ENCODE measurements at regions not wholly inside any gene's neighbourhood (a gene's known extent, or its start where the extent isn't known, plus 50 kb on each side); places are given as distances from the start of the nearest gene placed in this dataset.

DNA sequence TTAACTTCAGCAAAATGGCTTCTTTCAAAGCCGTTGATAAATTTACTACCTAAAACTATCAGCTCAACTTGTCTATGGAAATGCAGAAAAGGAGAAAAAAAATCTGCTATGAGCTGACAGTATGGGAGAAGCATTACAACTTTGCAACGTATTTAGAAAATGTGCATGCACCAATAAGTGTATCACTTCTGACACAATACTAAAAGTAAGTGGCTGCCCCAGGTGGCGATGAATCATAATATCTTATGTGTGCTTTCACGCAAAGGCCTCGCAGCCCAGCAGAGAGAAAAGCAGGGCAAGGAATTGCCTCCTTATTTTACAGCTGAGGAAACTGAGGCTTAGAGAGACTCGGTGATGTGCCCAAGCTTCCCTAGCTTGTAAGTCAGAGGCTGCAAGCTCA is 101.8 kb downstream of the SALL1 start:
- Mint-ChIP-seq H3K27ac (ENCODE audit: unreplicated experiment) (no peak overlapping the region), H3K4me3 (ENCODE audit: unreplicated experiment) (no peak overlapping the region), H3K4me1 (ENCODE audit: unreplicated experiment) (no peaks in the 10 kb centered on the region), H3K36me3 (ENCODE audit: unreplicated experiment) (no peaks in the 10 kb centered on the region), H3K27me3 (ENCODE audit: unreplicated experiment) (no peaks in the 10 kb centered on the region), H3K9me3 (ENCODE audit: unreplicated experiment) (peaks cover 12% of the 10 kb centered on the region)
- no peak for DNase-seq (ENCODE audit: extremely low spot score, unreplicated experiment)
- TF ChIP-seq CTCF (IDR thresholded peaks at IDR 0.05): no peak

DNA sequence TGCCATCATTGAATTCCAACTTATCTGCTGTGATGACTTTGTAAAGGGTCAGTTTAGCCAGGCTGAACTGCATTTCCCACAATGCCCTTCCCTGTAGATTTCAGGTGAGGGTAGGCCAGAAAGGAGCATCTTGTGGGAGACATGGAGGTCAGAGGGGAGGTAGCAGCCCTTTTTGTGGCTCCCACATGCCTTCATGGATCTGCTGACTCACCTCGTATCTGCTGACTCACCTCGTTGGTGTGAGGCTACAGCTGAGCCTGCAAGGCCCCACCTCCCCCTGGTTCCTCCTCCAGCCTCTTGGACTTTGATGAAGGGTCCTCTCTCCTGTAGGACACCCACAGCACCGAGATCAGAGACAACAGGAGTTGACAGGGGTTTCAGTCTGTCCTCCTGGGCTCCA is 102.5 kb downstream of the SALL1 start:
- TF ChIP-seq CTCF (IDR thresholded peaks at IDR 0.05): no peak
- H3K27ac Mint-ChIP-seq (ENCODE audit: unreplicated experiment): no peak overlapping the region
- no peak overlapping the region for H3K4me3 Mint-ChIP-seq (ENCODE audit: unreplicated experiment)
- H3K36me3 Mint-ChIP-seq (ENCODE audit: unreplicated experiment): no peaks in the 10 kb centered on the region
- no peaks in the 10 kb centered on the region for H3K4me1 Mint-ChIP-seq (ENCODE audit: unreplicated experiment)
- peaks cover 12% of the 10 kb centered on the region for H3K9me3 Mint-ChIP-seq (ENCODE audit: unreplicated experiment)
- DNase-seq (ENCODE audit: extremely low spot score, unreplicated experiment): no peak
- H3K27me3 Mint-ChIP-seq (ENCODE audit: unreplicated experiment): no peaks in the 10 kb centered on the region

GRCh38 chr16:51045794-51046193 is 105.3 kb downstream of the SALL1 start:
- no peak for TF ChIP-seq CTCF (IDR thresholded peaks at IDR 0.05)
- Mint-ChIP-seq H3K27ac (ENCODE audit: unreplicated experiment) (no peak overlapping the region), H3K27me3 (ENCODE audit: unreplicated experiment) (no peaks in the 10 kb centered on the region), H3K4me1 (ENCODE audit: unreplicated experiment) (no peaks in the 10 kb centered on the region), H3K36me3 (ENCODE audit: unreplicated experiment) (no peaks in the 10 kb centered on the region), H3K9me3 (ENCODE audit: unreplicated experiment) (peaks cover 12% of the 10 kb centered on the region), H3K4me3 (ENCODE audit: unreplicated experiment) (no peak overlapping the region)
- no peak for DNase-seq (ENCODE audit: extremely low spot score, unreplicated experiment)

- H3K9me3 Mint-ChIP-seq (ENCODE audit: unreplicated experiment): peaks cover 12% of the 10 kb centered on the region
- no peak for TF ChIP-seq CTCF (IDR thresholded peaks at IDR 0.05)
- H3K4me1 Mint-ChIP-seq (ENCODE audit: unreplicated experiment): no peaks in the 10 kb centered on the region
- DNase-seq (ENCODE audit: extremely low spot score, unreplicated experiment): no peak
- no peak overlapping the region for H3K27ac Mint-ChIP-seq (ENCODE audit: unreplicated experiment)
- H3K36me3 Mint-ChIP-seq (ENCODE audit: unreplicated experiment): no peaks in the 10 kb centered on the region
- no peaks in the 10 kb centered on the region for H3K27me3 Mint-ChIP-seq (ENCODE audit: unreplicated experiment)
- no peak overlapping the region for H3K4me3 Mint-ChIP-seq (ENCODE audit: unreplicated experiment)
Measured at GRCh38 chr16:51045186-51045585, 105.9 kb downstream of the SALL1 start.

GRCh38 chr16:51041546-51041945 is 109.5 kb downstream of the SALL1 start:
- TF ChIP-seq CTCF (IDR thresholded peaks at IDR 0.05): no peak
- Mint-ChIP-seq H3K4me1 (ENCODE audit: unreplicated experiment) (no peaks in the 10 kb centered on the region), H3K4me3 (ENCODE audit: unreplicated experiment) (no peak overlapping the region), H3K27me3 (ENCODE audit: unreplicated experiment) (no peaks in the 10 kb centered on the region), H3K9me3 (ENCODE audit: unreplicated experiment) (no peaks in the 10 kb centered on the region), H3K27ac (ENCODE audit: unreplicated experiment) (no peak overlapping the region), H3K36me3 (ENCODE audit: unreplicated experiment) (no peaks in the 10 kb centered on the region)
- DNase-seq (ENCODE audit: extremely low spot score, unreplicated experiment): no peak
